ENCODE measurements at regions not wholly inside any gene's neighbourhood (a gene's known extent, or its start where the extent isn't known, plus 50 kb on each side); places are given as distances from the start of the nearest gene placed in this dataset.

- peaks cover 10% of the 10 kb centered on the region for H3K9me3 Mint-ChIP-seq (ENCODE audit: unreplicated experiment)
- Histone ChIP-seq H3K4me1 (ENCODE audit: insufficient read depth, low read length) (peaks cover 4% of the 10 kb centered on the region), H3K27me3 (ENCODE audit: insufficient read depth, low read length) (peaks cover 11% of the 10 kb centered on the region), H3K79me2 (ENCODE audit: insufficient read depth, low read length) (no peaks in the 10 kb centered on the region), H3K4me2 (ENCODE audit: low read length) (no peak overlapping the region), H2AFZ (ENCODE audit: low read depth, low read length) (no peak overlapping the region), H3K27ac (ENCODE audit: low read depth, low read length) (no peak overlapping the region), H3K9ac (ENCODE audit: low read length) (no peak overlapping the region), H4K20me1 (ENCODE audit: insufficient read depth, low read length) (no peaks in the 10 kb centered on the region), H3K4me3 (ENCODE audit: insufficient read depth, low read depth, low read length) (no peak overlapping the region), H3K36me3 (ENCODE audit: insufficient read depth, low read length) (no peaks in the 10 kb centered on the region), H3K9me3 (ENCODE audit: insufficient read depth, low read depth, low read length) (peaks cover 5% of the 10 kb centered on the region)
- H3K27ac Mint-ChIP-seq (ENCODE audit: unreplicated experiment), result no peak overlapping the region
- no peak for FAIRE-seq
- no peak overlapping the region for H3K4me3 Mint-ChIP-seq (ENCODE audit: unreplicated experiment)
- H3K4me1 Mint-ChIP-seq (ENCODE audit: low read depth, unreplicated experiment), result peaks cover 19% of the 10 kb centered on the region
- H3K36me3 Mint-ChIP-seq (ENCODE audit: low read depth, unreplicated experiment), result no peaks in the 10 kb centered on the region
- peaks cover 5% of the 10 kb centered on the region for H3K27me3 Mint-ChIP-seq (ENCODE audit: low read depth, unreplicated experiment)
- DNase-seq (ENCODE audit: low read depth), result no peak
- TF ChIP-seq CTCF (IDR thresholded peaks at IDR 0.05; ENCODE audit: insufficient read depth, low read depth, low read length) (no peak), EZH2 (IDR thresholded peaks at IDR 0.05; ENCODE audit: insufficient read depth, low read length) (no peak)
These were observed 80.5 kb upstream of the VAV3 start for GRCh38 chr1:108045460-108045859.

DNA sequence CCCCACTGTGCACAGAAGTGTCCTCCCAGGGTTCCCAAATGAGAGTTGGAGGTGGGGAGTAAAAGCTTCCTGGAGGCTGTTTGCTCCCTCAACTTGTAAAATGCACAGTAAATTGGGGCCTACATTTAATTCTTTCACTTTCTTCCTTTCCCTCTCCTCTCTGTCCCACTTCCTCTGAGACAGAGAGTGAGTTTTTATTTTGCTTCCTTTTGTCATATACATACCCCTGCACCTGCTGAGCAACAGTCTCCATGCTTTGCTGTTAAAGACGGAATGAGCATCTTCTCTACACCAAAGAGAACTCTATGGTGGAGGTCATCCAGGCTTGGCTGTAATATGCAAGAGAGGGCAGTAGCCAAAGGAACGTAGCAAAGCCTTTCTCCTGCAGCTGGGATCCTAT is 79.3 kb upstream of the VAV3 start:
- H3K4me1 ChIP-seq (ENCODE audit: insufficient read depth, low read length), result peaks cover under 1% of the 10 kb centered on the region
- Mint-ChIP-seq H3K27ac (ENCODE audit: unreplicated experiment) (no peak overlapping the region), H3K4me3 (ENCODE audit: unreplicated experiment) (no peak overlapping the region), H3K27me3 (ENCODE audit: low read depth, unreplicated experiment) (peaks cover 5% of the 10 kb centered on the region), H3K36me3 (ENCODE audit: low read depth, unreplicated experiment) (no peaks in the 10 kb centered on the region), H3K4me1 (ENCODE audit: low read depth, unreplicated experiment) (peaks cover 13% of the 10 kb centered on the region), H3K9me3 (ENCODE audit: unreplicated experiment) (peaks cover 7% of the 10 kb centered on the region)
- H2AFZ ChIP-seq (ENCODE audit: low read depth, low read length), result no peak overlapping the region
- H3K4me3 ChIP-seq (ENCODE audit: insufficient read depth, low read depth, low read length), result no peak overlapping the region
- H3K27me3 ChIP-seq (ENCODE audit: insufficient read depth, low read length), result peaks cover 11% of the 10 kb centered on the region
- FAIRE-seq (no peak), DNase-seq (ENCODE audit: low read depth) (no peak)
- no peaks in the 10 kb centered on the region for H3K79me2 ChIP-seq (ENCODE audit: insufficient read depth, low read length)
- no peak overlapping the region for H3K27ac ChIP-seq (ENCODE audit: low read depth, low read length)
- no peak overlapping the region for H3K4me2 ChIP-seq (ENCODE audit: low read length)
- no peaks in the 10 kb centered on the region for H4K20me1 ChIP-seq (ENCODE audit: insufficient read depth, low read length)
- H3K9ac ChIP-seq (ENCODE audit: low read length), result no peak overlapping the region
- peaks cover 5% of the 10 kb centered on the region for H3K9me3 ChIP-seq (ENCODE audit: insufficient read depth, low read depth, low read length)
- no peaks in the 10 kb centered on the region for H3K36me3 ChIP-seq (ENCODE audit: insufficient read depth, low read length)
- TF ChIP-seq EZH2 (IDR thresholded peaks at IDR 0.05; ENCODE audit: insufficient read depth, low read length), result no peak
- TF ChIP-seq CTCF (IDR thresholded peaks at IDR 0.05; ENCODE audit: insufficient read depth, low read depth, low read length), result no peak

DNA sequence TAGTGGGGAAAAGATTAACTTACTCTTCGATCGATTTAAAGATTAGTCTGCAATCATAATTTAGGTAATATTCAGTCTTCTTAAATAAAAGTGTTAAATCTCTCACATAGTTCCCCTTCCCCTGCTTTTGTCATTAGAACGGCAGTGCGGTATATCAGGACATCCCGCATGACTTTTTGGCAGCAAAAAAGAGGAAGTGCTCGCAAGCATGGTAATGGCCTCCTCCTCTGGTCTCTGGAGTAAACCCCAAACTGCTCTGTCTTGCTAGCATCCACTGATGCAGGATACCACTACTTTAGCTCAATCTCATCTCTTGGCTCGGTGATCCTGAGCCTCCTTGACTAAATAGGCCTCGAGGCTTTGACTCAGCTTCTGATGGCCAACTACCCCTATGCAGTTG is 78.7 kb upstream of the VAV3 start:
- Histone ChIP-seq H3K27ac (ENCODE audit: low read depth, low read length) (no peak overlapping the region), H3K4me3 (ENCODE audit: insufficient read depth, low read depth, low read length) (no peak overlapping the region), H3K9ac (ENCODE audit: low read length) (no peak overlapping the region), H3K36me3 (ENCODE audit: insufficient read depth, low read length) (no peaks in the 10 kb centered on the region), H3K4me2 (ENCODE audit: low read length) (no peak overlapping the region), H3K4me1 (ENCODE audit: insufficient read depth, low read length) (no peaks in the 10 kb centered on the region), H3K79me2 (ENCODE audit: insufficient read depth, low read length) (no peaks in the 10 kb centered on the region), H3K27me3 (ENCODE audit: insufficient read depth, low read length) (peaks cover 11% of the 10 kb centered on the region), H2AFZ (ENCODE audit: low read depth, low read length) (no peak overlapping the region), H3K9me3 (ENCODE audit: insufficient read depth, low read depth, low read length) (peaks cover 5% of the 10 kb centered on the region), H4K20me1 (ENCODE audit: insufficient read depth, low read length) (no peaks in the 10 kb centered on the region)
- DNase-seq (ENCODE audit: low read depth), result no peak
- peaks cover 5% of the 10 kb centered on the region for H3K27me3 Mint-ChIP-seq (ENCODE audit: low read depth, unreplicated experiment)
- no peak for TF ChIP-seq CTCF (IDR thresholded peaks at IDR 0.05; ENCODE audit: insufficient read depth, low read depth, low read length)
- TF ChIP-seq EZH2 (IDR thresholded peaks at IDR 0.05; ENCODE audit: insufficient read depth, low read length), result no peak
- no peak for FAIRE-seq
- H3K27ac Mint-ChIP-seq (ENCODE audit: unreplicated experiment), result no peak overlapping the region
- H3K36me3 Mint-ChIP-seq (ENCODE audit: low read depth, unreplicated experiment), result no peaks in the 10 kb centered on the region
- H3K4me3 Mint-ChIP-seq (ENCODE audit: unreplicated experiment), result no peak overlapping the region
- peaks cover 2% of the 10 kb centered on the region for H3K9me3 Mint-ChIP-seq (ENCODE audit: unreplicated experiment)
- H3K4me1 Mint-ChIP-seq (ENCODE audit: low read depth, unreplicated experiment), result peaks cover 13% of the 10 kb centered on the region

Measured in astrocyte (in vitro differentiated cells and primary cell).